Ascending aorta (tissue), 2 donors: ENCODE measurements at regions not wholly inside any gene's neighbourhood (a gene's known extent, or its start where the extent isn't known, plus 50 kb on each side); places are given as distances from the start of the nearest gene placed in this dataset.

Experiments
- DNase-seq, 2 donors: peaks; one replicate each; pipeline ENCODE4 v3.0.0-alpha.2; 2019; ENCODE audit warnings: low spot score in 2 of 2
- H3K27ac ChIP-seq, 2 donors: fragments of 200-600 bp; sonication (generic); one replicate each; pipeline ENCODE4 v1.5.1; 2016 to 2017; ENCODE audit warnings: mild to moderate bottlenecking in 1 of 2
- H3K27me3 ChIP-seq: fragments of 200-600 bp; sonication (generic); one replicate; pipeline ENCODE4 v1.5.1; 2017
- H3K36me3 ChIP-seq, 2 donors: fragments of 200-600 bp; sonication (generic); one replicate each; pipeline ENCODE4 v1.5.1; 2016
- H3K4me1 ChIP-seq, 2 donors: fragments of 200-600 bp; sonication (generic); one replicate each; pipeline ENCODE4 v1.5.1; 2016 to 2017; ENCODE audit warnings: mild to moderate bottlenecking in 1 of 2
- H3K4me3 ChIP-seq, 2 donors: fragments of 200-600 bp; sonication (generic); one replicate each; pipeline ENCODE4 v1.5.1; 2016 to 2017; ENCODE audit warnings: mild to moderate bottlenecking in 1 of 2
- H3K9me3 ChIP-seq, 2 donors: fragments of 200-600 bp; sonication (generic); one replicate each; pipeline ENCODE4 v1.5.1; 2016
- CTCF ChIP-seq, 3 experiments: fragments of 200-600 bp in 2 of 3; fragments of 450-650 bp in 1 of 3; sonication (generic) in 2 of 3; IDR thresholded peaks; one replicate each; pipeline ENCODE4 v1.5.1; 2016 to 2019; ENCODE audit warnings: antibody characterized with exemption in 3 of 3, mild to moderate bottlenecking in 1 of 3, moderate library complexity in 1 of 3
- intact Hi-C: fragments of 100-400 bp; cut with DNase I; formaldehyde crosslinking; loops from one replicate; pipeline ENCODE4 v1.15.1; 2023

DNA sequence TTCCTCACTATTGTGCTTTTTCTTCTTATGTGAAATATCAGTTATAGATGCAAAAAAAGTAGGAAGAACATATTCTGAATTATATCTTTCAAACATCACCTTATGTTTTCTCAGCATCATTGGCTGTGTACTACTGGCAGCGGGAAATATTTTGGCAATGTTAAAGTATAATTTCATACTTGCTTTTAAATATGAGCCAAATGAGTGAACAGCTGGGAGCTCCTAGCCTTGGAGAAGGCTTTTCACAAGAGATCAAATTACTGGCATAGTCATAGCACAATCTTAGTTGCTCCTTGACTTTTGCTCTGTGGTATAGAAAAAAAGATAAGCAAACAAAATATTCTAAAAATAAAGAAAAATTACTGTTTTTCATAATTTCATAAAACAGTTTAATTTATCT lies 1575.8 kb upstream of the PABPC4L start:
- intact Hi-C loops, result no loop called here
- Histone ChIP-seq H3K27me3 (no peaks in the 10 kb centered on the region), H3K4me3 (no peak overlapping the region), H3K4me1 (no peaks in the 10 kb centered on the region), H3K27ac (no peak overlapping the region), H3K9me3 (no peaks in the 10 kb centered on the region), H3K36me3 (no peaks in the 10 kb centered on the region)
- DNase-seq, result no peak
- no peak for TF ChIP-seq CTCF (IDR thresholded peaks at IDR 0.05)

DNA sequence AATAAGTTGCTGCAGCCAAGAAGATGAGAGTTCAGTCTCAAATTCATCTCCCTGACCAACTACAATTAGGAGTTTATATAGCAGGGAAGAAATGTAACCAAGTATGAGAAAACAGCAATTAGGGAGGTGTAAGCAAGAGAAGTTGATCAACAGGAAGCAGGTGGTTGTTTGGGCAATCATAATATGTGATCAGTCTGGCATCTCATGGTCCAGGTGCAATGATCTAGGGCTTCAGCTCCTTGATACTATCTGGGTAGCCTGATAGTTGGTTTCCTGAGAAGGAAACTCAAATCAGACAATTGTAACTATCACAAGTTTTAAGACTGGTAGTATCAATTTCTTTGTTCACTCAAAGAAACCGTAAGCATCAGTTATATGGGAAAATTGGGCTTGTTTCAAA lies 1574.3 kb upstream of the PABPC4L start:
- Histone ChIP-seq H3K4me1 (no peaks in the 10 kb centered on the region), H3K36me3 (no peaks in the 10 kb centered on the region), H3K9me3 (no peaks in the 10 kb centered on the region), H3K4me3 (no peak overlapping the region), H3K27me3 (no peaks in the 10 kb centered on the region), H3K27ac (no peak overlapping the region)
- intact Hi-C loops, result no loop called here
- no peak for TF ChIP-seq CTCF (IDR thresholded peaks at IDR 0.05)
- no peak for DNase-seq

DNA sequence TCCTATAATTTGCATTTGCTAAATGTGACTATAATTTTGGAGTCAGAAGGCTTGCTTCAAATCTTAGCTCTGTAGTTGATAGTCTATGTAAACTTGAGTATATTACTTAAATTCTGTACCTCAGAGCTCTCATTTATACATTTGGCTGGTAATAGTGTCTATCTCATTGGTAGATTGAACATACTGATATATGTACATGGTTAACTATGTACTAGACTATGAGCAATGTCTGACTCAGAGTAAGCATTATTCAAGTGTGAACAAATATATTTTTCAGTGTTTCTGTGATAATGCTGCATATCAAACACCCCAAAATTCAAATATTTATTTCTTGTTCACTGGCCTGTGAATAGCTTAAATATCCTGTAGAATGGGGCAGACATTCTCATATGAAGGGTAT lies 1568.9 kb upstream of the PABPC4L start:
- no peak overlapping the region for H3K4me3 ChIP-seq
- intact Hi-C loops, result no loop called here
- no peaks in the 10 kb centered on the region for H3K27me3 ChIP-seq
- no peaks in the 10 kb centered on the region for H3K4me1 ChIP-seq
- no peaks in the 10 kb centered on the region for H3K9me3 ChIP-seq
- TF ChIP-seq CTCF (IDR thresholded peaks at IDR 0.05), result no peak
- H3K36me3 ChIP-seq, result no peaks in the 10 kb centered on the region
- no peak for DNase-seq
- H3K27ac ChIP-seq, result no peak overlapping the region

- no peak for DNase-seq
- H3K4me3 ChIP-seq, result no peak overlapping the region
- intact Hi-C loops, result no loop called here
- H3K27ac ChIP-seq, result no peak overlapping the region
- H3K36me3 ChIP-seq, result no peaks in the 10 kb centered on the region
- TF ChIP-seq CTCF (IDR thresholded peaks at IDR 0.05), result no peak
- no peaks in the 10 kb centered on the region for H3K27me3 ChIP-seq
- H3K4me1 ChIP-seq, result no peaks in the 10 kb centered on the region
- no peaks in the 10 kb centered on the region for H3K9me3 ChIP-seq
These were observed 1543.3 kb upstream of the PABPC4L start for GRCh38 chr4:135744928-135745327.

- H3K27me3 ChIP-seq, result no peaks in the 10 kb centered on the region
- TF ChIP-seq CTCF (IDR thresholded peaks at IDR 0.05), result no peak
- H3K4me3 ChIP-seq, result no peak overlapping the region
- no peaks in the 10 kb centered on the region for H3K36me3 ChIP-seq
- no peaks in the 10 kb centered on the region for H3K4me1 ChIP-seq
- intact Hi-C loops, result no loop called here
- no peak overlapping the region for H3K27ac ChIP-seq
- no peak for DNase-seq
- H3K9me3 ChIP-seq, result no peaks in the 10 kb centered on the region
These were observed 1540.0 kb upstream of the PABPC4L start for GRCh38 chr4:135741583-135741982.

- no peak for DNase-seq
- Histone ChIP-seq H3K27me3 (no peaks in the 10 kb centered on the region), H3K4me3 (no peak overlapping the region), H3K9me3 (no peaks in the 10 kb centered on the region), H3K36me3 (no peaks in the 10 kb centered on the region), H3K27ac (no peak overlapping the region), H3K4me1 (no peaks in the 10 kb centered on the region)
- no peak for TF ChIP-seq CTCF (IDR thresholded peaks at IDR 0.05)
- intact Hi-C loops, result no loop called here
These were observed 1537.8 kb upstream of the PABPC4L start for GRCh38 chr4:135739354-135739753.
